ENCODE measurements at regions not wholly inside any gene's neighbourhood (a gene's known extent, or its start where the extent isn't known, plus 50 kb on each side); places are given as distances from the start of the nearest gene placed in this dataset.

GRCh38 chr5:125950012-125950615, 473.1 kb upstream of the GRAMD2B start:
- TF ChIP-seq EZH2 (IDR thresholded peaks at IDR 0.05; ENCODE audit: borderline replicate concordance, low read depth, low read length, severe bottlenecking) (no peak), POLR2A (IDR thresholded peaks at IDR 0.05; ENCODE audit: low read depth, low read length) (no peak), CTCF (IDR thresholded peaks at IDR 0.05; ENCODE audit: extremely low read depth in 1 of 2, insufficient read depth in 1 of 2, low read depth in 1 of 2, low read length in 2 of 2) (no peak), JUN (IDR thresholded peaks at IDR 0.05; ENCODE audit: borderline replicate concordance, insufficient read depth, insufficient read length, low read depth) (no peak)

All from endothelial cell of umbilical vein (primary cell).